T-helper 9 cell (primary cell): ENCODE measurements at regions not wholly inside any gene's neighbourhood (a gene's known extent, or its start where the extent isn't known, plus 50 kb on each side); places are given as distances from the start of the nearest gene placed in this dataset.
A peak's percentile ranks its signal among the peaks of the same experiment; 100 is the strongest.

Source experiments
- DNase-seq: peaks from one replicate; pipeline ENCODE4 v3.0.0-alpha.2; 2020

DNA sequence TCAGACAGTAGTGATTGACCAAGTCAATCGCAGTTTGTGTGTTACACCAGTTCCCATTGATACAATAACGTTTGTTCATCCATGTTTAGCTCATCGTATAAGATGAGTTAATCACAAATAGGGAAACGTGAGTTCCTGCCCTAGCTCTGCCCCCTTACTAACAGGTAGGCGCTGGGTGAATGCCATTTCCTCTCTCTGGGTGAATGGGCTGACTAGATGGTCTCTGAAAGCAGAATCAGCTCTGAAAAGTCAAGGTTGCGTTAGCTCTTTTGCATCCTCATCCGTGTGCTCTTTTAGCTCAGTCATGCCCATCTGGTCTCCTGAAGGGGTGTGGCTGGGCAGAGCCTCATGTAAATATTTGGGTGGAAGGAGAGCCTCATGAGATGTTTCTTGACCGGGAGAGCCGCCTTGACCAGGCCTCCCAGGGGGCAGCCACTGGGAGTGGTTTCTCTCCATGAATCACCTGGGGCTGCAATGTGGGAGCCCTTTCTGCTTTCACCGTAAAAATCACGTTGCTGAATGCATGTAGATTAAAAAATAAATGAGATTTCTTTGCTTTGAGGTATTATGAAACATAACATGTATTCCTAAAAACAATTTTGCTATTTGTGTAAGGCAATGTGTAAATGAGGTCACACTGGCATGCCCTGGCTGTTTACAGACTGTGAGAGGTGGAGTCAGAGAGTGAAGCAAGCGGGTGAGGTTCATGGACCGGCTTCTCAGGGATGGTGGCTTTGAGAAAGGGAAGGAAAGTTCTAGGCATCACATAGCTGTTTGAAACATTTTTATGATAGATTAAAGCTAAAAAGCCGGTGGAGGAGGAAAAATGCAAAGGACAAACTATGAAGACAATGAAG lies 108.4 kb upstream of the RASGRP1 start:
- no peak for DNase-seq

DNA sequence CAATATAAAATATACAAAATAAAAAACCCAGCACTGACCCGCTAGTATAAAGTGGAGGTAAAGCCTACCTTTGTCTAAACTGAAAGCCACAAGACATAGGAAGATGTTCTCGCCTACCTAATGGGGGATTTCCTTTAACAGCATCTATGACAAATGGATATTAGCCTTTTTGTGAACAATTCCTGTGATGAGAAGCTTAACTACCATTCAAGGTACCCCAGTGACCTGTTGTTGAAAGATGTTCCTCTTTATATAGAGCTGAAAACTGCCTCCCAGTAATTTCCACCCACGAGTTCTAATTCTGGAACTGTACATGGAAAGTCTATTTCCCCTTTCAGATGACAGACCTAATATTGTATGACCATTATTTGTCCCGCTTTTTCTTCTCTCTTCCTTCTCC lies 109.8 kb upstream of the RASGRP1 start:
- no peak for DNase-seq

DNA sequence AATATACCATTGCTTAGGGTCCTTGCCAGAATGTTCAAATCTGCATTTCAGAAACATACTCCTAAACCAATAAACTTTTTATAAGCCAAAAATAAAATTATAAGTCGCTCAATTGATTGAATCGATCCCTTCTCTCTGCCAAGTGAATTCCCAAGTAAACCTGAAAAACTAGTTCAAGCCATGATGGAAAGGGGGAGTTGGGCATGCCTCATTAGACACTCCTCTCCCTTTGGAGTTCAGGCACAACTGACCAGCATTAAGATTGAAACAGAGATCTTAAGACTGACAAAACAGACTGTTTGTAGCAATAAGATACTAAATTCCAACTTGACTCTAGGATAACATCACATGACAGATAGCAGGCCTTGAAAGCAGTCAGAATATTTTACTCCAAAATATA lies 113.7 kb upstream of the RASGRP1 start:
- no peak for DNase-seq

DNA sequence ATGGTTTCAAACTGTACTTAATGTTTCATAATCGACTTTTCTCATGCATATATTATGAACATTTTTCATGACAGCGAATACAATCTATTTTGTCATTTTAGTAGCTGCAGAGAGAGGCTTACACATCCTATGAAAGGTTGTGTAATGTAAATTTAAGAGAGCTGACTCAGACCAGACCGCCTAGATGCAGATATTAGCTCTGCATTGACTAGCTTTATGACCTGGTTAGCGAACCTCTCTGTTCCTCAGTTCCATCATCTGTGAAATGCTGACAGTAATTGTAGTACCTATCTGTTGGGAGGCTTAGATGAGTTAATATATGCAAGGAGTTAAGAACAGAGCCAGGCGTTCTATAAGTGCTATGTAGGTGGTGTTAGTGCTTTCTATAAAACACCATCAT lies 116.2 kb upstream of the RASGRP1 start:
- DNase-seq = no peak

DNA sequence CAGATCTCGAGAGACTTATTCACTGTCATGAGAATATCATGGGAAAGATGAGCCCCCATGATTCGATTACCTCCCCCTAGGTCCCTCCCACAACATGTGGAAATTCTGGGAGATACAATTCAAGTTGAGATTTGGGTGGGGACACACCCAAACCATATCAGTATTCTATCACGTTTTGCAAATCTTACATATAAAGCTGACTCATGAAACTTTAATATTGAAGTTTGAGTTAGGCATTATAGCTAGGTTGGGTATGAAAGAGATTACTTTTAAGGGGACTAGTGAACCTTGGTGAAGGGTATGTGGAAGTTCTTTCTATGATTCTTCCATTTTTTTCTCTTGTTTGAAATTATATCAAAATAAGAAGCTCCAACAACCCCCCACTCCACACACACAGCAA lies 117.7 kb upstream of the RASGRP1 start:
- no peak for DNase-seq

DNA sequence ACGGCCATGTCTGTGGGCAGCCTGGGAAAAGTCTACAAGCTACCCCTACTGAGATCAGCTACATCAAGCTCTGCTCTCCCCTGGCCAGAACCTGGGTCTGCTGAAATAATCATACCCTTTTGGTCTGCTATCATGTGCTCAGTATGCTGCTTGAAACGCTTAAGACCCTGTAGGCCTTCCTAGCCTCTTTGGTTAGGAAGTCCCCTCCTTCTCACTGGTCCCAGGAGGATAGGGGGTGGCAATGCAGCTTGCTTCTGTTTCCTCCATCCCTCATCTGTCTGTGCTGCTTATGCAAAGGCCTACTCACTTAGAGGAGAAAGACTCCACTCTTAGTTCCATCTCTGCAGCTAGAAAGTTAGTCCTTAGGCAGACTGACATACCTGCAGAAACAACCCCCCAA lies 118.2 kb upstream of the RASGRP1 start:
- DNase-seq = no peak

DNA sequence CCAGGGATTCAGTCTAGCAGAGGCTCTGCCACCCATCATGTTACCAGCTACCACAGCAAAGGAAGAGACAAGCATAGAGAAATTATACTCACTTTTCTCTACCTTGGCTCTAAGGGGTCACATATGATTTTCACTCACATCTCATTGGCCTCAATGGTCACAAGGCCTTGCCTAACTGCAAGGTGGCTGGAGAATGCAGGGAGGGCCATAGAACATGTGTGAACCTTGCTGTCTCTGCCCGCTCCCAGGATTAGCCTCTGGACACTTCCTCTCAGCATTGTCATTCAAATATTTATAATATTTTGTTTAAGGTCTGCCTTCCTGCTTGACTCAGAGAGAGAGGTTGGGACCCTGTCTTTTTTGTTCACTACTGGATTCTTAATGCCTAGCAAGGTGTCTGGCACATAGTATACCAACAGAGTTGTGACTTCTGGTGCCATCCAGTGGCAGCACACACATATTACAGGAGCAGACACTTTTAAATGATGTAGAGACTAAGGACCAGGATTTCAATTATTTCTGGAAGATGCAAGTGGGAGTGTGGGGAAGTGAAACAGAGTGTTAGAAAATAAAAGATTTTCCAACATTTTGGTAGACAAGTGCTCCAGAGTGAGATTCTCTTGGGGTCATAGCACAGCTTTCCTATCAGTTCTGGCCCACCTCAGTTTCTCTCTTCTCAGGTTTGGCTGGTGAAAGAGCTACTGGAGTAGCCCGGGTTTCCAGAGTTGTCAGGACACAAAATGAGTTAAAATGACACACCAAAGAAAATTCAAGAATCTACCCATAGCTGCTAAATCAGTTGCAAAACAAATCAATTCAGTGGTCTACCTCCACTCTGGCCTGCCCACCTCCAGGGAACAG lies 119.0 kb upstream of the RASGRP1 start:
- DNase-seq = peak; percentile 50

DNA sequence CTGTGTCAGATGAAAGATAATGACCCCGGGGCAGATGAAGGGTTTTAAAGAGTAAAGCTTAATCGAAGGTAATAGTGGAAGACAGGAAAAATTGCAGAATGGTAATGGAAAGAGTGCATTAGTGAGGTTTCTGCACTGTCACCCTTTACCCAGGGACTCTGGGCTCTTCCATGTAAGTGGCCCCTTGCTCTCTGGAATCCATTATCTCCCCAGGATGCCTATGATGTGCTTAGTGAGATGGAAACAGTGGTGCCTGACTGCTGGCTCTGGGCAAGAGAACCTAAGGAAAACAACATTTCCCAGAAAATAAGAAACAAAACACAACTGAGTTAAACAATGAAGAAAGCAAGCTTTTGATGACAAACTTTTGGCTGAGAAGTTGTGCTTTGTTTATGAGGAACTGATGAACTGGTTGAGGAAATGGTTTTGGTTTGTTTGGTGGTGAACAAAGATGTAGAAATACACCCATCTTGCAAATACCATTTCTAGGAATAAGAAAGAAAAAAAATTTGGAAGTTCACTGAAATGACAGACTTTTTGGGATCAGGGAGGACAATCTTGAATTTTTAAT lies 119.9 kb upstream of the RASGRP1 start:
- DNase-seq = no peak

DNA sequence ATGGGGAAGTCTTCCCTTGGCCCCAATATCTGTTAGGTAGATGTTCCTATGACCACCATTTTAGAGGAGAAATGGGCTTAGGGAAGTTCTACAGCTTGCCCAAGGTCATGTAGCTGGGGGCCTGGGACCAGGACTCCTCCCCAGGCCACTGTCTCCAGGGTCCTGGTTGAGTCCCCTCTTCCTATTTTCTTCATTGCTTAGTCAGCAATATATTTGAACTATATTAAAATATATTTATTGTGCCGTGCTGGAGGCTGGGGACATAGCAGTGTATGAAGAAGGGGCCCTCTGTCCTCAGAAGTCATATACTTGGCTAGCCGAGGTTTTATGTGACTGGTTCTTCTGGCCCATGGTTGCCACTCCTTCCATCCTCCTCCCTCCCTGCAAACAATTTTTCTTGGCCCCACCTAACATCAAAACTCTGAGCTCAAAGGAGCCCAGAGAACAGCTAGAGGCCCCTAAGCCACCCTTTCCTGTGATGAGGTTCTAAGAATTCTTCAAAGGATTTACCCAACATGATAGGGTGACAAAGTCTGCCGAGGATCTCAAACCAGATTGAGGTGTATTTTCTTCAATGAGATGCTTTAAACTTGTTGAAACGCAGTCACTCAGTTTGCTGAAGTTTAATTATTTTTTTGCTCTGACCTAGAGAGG lies 121.2 kb upstream of the RASGRP1 start:
- DNase-seq = no peak

DNA sequence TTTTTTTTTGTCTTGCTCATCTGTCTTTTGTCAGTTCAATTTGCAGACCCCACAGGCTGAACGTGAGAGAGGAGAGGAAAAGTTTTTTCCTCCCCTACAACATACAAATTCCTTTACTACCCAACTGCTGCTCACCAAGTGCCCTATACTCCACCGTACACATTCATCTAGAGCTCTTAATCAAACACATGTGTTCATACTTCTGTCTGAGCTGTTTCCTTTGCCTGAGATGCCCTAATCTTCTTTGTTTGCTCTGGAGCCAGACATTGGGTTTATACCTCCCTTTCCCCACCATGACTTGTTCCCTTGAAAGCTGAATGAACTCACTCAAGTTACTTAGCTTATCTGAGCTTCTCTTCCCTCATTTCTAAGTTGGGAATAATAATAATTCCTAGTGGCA lies 122.7 kb upstream of the RASGRP1 start:
- DNase-seq = no peak

DNA sequence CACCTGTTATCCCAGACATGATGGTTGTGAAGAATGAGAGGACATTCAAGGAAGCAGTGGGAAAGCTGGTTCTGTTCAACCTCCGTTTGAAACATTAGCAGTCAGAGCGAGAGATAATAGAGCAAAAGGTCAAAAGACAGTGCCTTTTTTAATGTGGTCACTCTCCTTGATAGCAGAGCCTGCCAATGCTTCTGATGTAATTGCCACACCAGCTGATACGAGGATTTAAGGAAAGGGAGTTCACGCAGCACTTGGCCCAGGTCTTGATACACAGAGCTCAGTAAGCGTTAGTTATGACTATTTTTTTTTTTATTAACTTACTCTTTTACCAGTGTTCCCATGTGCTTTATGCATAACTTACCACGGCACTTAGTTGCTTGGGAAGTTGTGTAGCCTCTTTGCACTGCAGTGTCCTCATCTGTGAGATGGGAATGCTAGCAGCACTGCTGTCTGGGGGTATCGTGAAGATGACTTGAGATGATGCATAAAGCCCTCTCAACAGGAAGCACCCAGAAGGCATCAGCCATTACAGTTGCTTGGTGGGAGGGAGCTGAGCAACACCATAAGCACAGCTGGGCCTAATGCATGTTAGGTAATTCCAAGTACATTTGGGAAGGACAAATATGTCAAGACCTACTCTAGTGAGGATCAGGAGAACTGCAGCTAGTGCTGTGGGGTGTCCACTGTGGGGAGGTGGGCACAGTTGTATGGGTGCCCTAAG lies 123.3 kb upstream of the RASGRP1 start:
- no peak for DNase-seq

DNA sequence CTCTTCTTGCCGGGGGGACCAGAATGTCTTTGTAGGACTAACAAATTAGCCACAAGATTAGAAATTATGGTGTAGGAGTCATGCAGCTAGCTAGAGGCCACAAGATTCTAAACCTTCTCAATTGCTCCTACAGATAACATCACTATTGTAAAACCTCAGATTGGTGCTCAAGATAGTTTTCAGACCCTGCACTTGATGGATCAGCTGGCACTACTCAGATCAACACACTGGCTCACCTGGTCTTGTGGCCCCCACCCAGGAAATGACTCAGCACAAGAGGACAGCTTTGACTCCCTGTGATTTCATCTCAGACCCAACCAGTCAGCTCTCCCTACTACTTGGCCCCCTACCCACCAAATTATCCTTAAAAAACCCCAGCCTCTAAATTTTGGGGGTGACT lies 124.1 kb upstream of the RASGRP1 start:
- DNase-seq = peak; percentile 41

DNA sequence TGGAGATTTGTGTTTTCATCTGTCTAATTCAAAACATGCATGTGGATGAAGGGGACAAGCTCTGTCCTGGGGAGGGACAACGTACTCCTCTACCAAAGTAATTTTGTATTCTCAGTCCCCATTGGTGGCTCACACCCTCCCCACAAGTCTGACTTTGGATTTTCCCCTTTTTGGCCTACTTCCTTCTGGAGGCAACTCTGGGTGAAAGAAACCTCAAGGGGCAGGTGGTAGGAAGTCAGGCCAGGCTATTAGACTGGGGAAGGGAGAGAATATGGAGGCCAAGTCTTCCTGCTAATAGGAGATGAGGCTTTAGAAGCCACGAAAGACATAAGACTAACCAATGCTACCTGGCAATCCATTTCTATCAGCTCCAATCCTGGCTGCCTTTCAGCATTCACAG lies 124.9 kb upstream of the RASGRP1 start:
- no peak for DNase-seq

DNA sequence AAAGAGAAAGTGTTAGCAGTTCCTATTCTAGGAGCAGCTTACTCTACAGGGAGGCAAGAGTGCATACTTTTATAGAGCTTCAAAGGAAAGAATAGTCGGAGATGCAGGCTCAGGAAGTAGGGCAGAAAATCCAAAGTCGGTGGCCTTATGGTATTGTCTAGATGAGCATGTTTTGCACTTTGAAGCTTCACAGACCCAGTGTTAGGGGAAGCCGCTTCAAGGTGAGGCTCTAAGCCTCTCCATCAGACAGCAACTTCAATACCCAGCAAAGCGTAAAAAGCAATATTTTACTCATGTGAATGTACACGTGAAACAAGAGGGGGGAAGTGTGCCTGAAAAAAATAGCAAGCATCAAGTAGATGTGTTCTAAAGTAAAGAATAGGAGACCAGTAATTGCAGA lies 125.6 kb upstream of the RASGRP1 start:
- no peak for DNase-seq

DNA sequence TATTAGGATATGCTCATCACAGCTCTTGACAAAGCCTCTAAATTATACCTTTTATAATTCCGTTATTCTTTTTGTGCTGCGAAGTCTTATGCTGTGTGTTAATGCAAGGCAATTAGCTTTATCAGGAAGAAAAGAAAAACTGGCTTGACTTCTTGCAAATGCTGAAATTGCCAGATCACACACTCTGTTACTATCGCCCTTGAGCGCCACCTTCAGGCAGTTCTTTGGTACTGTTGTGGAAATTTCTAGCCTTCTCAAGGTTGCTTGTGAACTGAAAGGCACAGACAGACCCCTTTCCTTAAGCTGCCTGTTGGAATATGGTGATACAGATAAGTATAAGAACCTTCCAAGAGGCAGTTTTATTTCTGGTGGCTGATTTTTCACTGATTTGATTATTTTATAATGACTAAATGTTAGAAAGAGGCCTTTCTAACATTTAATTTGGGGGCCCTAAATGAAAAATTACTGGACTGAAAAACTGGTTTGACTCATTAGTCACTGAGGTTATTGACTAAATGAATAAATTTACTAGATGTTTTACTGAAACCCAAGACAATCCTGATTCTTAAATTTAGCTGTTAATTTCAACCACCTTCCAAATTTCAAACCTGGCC lies 126.2 kb upstream of the RASGRP1 start:
- peak; percentile 82 for DNase-seq

DNA sequence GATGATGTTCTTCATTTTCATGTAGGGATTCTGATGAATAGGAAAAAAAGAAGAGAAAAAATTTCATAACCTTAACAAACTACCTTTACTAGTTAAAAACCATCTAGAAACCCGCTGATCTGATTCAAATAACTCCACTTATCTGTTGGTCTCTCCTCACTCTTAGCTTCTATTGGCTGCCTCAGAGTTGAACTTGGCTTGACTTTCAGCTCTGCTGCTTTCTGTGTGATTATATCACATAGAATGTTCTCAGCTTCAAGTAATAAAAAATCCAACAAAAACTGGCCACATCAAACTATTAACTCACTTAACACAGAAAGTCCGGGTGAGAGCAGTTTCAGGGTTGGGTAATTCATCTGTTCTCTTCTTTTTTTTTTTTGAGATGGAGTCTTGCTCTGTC lies 126.8 kb upstream of the RASGRP1 start:
- no peak for DNase-seq

DNA sequence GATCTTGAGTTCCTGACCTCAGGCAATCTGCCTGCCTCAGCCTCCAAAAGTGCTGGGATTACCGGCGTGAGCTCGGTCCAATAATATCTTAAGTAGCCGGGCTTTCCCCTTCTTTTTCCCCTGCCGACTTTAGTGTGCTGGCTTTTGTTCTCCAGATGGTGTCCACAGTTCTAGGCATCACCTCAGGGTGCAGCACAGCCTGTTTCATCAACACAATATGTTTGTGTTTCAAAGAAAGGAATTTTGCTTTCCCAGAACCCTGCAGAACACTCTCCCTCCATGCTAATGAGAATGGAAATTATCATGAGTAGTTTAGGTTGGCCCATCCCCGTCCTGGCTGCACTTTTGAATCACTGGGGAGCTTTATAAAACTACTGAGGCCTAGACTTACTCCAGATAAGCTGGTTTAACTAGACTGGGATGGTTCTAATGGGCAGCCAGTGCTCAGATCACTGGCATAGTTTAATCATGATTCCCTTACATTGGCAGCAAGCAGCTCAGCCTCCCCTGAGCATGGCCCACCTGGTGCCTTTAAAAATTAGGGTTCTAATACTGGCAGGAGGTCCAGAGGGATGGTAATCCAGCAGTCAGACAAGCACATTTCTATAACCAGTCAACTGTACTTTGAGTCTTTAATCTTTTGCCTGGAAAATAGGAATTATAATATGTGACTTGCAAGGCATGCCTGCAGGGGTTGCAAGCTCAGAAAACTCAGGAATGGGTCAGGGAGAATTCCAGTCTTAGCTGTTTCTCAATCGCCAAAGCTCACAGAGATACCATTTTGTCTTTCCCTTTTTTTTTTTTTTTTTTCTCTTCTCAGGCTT lies 127.6 kb upstream of the RASGRP1 start:
- DNase-seq = no peak

DNA sequence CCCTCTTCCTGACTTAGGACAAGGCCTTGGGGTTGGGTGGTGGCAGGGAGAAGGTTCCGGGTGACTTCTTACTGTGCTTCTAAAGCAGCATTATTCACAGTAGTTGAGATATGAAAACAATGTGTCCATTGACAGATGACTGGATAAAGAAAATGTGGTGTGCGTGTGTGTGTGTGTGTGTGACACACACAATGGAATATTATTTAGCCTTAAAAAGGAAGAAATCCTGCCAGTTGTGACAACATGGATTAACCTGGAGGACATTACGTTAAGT lies 128.1 kb upstream of the RASGRP1 start:
- DNase-seq = no peak

DNA sequence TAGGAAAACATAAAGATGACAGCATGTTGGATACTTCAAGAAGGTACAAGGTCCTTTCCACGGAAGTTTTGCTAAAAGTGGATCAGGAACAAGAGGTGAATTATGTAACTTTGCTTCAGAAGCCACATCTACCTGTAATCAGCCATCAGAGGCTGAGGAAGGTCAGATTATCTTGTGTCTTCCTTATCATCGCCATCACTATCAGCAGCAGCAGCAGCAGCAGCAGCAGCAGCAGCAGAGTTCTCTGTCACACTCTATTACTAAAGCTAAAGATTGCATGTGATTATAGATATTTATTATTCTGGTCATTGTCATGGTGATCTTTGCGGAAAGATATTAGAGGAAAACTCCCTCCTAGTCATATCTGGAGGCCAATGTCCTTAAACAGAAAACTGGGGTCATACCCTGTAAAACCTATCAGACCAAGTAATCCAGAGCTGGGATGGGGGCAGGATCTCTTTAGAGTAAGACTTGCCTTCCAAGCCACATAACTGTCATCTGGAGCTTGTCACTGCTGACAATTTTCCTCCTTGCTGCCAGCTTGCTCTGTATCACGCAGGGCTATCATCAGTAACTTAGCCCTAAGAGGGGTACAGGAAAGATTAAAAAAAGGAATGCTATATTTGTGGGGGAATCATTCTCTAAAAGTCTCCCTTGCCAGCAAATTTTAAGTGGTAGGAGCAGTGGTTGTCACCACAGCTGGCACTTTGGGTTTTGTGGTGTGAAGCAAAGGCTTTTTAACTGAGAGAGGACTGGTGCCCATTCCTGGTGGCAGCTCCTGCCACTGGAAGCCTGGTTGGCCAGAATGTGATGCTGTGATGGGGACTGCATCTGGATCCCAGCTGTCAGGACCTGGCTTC lies 130.9 kb upstream of the RASGRP1 start:
- DNase-seq = no peak

DNA sequence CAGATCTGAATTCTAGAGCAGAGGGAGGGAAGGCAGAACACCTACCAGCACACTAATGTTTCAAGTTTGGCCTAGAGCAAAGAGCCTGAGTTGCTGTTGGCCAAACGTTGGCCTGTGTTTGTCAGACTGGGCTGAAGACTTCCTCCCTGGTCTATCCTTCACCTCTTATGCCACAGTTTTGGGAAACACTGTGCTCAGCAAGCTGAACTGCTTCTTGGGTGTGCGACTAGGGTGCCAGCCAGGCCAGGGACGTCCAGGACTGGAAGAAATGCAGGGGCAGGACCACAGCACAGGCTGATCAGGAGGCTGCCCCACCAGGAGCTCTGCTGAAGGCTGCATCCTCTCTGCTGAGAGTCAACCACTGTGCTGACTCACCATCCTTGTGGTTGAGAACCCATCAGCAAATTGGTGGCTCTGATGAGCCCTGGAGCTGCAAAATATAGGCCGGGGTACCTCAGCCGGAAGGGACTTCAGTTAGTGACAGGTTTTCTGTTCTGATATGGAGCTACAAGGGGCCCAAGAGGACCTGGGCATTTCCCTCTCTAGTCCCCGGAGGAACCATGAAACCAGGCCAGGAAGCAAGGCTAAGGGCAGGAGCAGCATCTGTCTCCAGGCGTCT lies 131.6 kb upstream of the RASGRP1 start:
- peak; percentile 42 for DNase-seq
